ENCODE measurements at regions not wholly inside any gene's neighbourhood (a gene's known extent, or its start where the extent isn't known, plus 50 kb on each side); places are given as distances from the start of the nearest gene placed in this dataset.

DNA sequence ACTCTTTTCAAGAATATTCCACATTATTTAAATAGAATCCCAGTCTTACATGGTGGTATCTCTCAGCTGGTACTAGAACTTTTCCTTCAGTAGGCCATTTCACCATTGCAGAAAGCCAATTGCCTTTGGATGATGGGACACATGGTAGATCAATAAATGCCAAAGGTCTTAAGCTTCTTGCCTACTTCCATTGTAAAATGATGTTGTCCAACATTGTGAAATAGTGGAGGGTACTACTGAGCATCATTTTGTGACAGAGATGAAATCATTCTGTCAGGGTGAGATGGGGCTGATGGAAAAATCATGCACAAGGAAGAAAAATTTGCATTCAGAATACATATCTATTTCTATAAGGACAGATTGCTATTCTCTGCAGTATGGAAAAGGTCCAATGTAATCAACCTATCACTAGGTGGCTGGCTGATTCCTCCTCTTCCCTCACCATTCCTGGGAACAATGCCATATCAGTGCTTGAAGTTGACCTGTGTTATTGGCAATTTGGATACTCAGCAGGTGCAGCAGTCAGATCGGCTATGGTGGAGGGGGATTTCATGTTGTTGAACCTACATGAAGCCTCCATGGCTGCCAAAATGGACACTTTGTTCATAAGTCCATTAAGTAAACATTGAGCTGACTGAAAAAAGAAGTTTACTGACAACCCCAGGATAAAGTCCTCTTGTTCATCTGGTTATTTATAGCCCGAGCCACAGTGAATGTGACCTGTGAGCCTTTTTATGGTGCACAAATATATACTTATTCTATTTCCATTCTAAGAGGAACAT, 596.9 kb upstream of the ARPP21 start:
- no peaks in the 10 kb centered on the region for H3K27me3 Mint-ChIP-seq
- no peaks in the 10 kb centered on the region for H3K36me3 Mint-ChIP-seq
- no peak overlapping the region for H3K4me3 Mint-ChIP-seq
- no peak overlapping the region for H3K27ac Mint-ChIP-seq
- no peak for ATAC-seq
- H3K9me3 Mint-ChIP-seq, result no peaks in the 10 kb centered on the region
- no peaks in the 10 kb centered on the region for H3K4me1 Mint-ChIP-seq

DNA sequence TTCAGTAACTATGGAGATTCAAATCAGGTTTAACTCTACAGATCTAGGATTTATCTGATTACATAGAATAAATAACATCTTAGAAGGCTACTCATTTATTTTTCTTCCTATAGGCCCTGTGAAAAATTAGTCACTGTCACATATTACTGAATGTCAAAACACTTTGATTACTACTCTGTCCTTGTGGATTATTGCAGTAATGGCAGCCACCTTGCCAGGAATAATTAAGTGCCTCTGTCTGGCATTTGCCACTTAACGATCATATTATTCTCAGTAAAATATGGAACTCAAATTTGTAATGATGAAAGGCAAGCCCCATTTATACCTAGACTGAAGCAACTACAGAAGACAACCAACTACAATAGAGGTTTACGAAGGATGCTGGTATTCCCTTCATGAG, 596.3 kb upstream of the ARPP21 start:
- Mint-ChIP-seq H3K4me1 (no peaks in the 10 kb centered on the region), H3K9me3 (no peaks in the 10 kb centered on the region), H3K4me3 (no peak overlapping the region), H3K27me3 (no peaks in the 10 kb centered on the region), H3K27ac (no peak overlapping the region), H3K36me3 (no peaks in the 10 kb centered on the region)
- no peak for ATAC-seq

DNA sequence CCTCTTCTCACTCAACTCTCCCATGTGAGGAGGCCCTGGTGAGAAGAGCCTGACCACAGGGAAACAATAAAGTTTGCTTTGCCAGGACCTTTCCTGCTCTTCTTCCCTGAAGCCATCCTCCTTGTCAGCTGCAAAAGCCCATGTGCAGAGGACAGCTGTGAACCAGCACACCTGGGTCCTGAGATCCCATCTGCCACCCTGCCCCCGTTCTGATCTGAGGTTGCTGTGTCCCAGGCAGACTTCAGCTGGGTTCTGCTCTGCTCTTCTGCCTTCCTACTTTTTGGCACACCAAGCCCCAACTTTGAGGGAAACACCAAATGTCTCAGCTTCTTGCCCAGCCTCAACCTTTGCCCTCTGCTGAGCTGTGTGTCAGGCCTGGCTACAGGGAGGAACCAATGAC, 595.1 kb upstream of the ARPP21 start:
- Mint-ChIP-seq H3K27me3 (no peaks in the 10 kb centered on the region), H3K36me3 (no peaks in the 10 kb centered on the region), H3K9me3 (no peaks in the 10 kb centered on the region), H3K27ac (no peak overlapping the region), H3K4me1 (no peaks in the 10 kb centered on the region), H3K4me3 (no peak overlapping the region)
- ATAC-seq, result peak; percentile 41

DNA sequence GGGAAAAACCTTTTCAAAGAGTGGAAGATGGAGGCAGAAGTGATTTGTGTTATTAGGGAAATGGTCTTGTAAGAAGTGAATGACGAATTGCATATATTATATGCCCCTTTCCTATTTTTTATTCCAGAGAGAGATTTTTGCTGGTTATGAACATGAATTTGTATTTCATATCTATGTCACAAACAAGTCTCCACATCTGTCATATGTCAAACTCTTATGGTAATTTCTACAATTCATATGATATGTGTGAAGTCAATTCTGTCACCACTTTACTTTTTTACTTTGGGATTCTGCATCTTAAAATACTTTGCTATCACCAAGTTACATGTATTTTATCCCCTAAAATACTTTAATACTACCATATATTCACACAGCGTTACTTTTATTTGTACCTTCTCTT, 594.2 kb upstream of the ARPP21 start:
- Mint-ChIP-seq H3K27me3 (no peaks in the 10 kb centered on the region), H3K4me3 (no peak overlapping the region), H3K36me3 (no peaks in the 10 kb centered on the region), H3K4me1 (no peaks in the 10 kb centered on the region), H3K9me3 (no peaks in the 10 kb centered on the region), H3K27ac (no peak overlapping the region)
- ATAC-seq, result no peak

DNA sequence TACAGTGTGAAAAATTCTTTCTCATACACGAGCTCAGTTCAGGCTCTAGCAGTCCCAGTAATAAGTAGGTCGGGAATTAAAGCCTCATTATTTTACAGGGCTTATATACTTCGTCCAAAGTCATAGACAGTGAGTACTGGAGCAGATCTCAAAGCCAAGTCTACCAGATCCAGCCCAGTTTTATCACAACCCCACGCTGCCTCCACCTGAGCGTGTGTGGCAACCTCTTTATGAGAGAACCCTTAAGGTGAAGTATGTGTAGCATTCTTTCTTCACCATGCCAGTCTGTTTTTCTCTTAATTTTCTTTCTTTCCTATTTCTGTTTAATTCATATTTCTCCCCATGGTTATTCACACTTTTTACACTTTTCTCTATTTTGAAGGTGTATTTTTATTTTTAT, 574.6 kb upstream of the ARPP21 start:
- Mint-ChIP-seq H3K36me3 (no peaks in the 10 kb centered on the region), H3K9me3 (peaks cover 13% of the 10 kb centered on the region), H3K4me3 (no peak overlapping the region), H3K4me1 (no peaks in the 10 kb centered on the region), H3K27ac (no peak overlapping the region), H3K27me3 (no peaks in the 10 kb centered on the region)
- no peak for ATAC-seq

DNA sequence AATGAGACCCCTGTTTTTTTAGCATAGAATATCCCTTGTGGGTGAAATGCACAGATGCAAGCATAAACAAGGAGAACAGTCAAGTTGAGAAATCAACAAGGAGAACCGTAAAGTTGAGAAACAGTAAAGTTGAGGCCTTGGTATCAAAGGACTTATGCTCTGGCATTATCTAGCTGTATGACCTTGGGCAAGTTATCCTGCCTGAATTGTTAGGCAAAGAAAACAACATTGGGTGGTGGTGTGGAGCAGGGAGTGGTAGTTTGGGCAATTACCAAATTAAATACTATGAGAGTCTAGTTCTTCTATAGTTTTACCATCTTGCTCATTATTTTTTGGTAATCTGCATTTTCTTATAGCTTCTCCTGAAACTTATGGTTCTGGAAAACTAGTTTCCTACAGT, 573.4 kb upstream of the ARPP21 start:
- H3K36me3 Mint-ChIP-seq, result no peaks in the 10 kb centered on the region
- no peaks in the 10 kb centered on the region for H3K4me1 Mint-ChIP-seq
- H3K27me3 Mint-ChIP-seq, result no peaks in the 10 kb centered on the region
- H3K27ac Mint-ChIP-seq, result no peak overlapping the region
- H3K9me3 Mint-ChIP-seq, result peaks cover 13% of the 10 kb centered on the region
- H3K4me3 Mint-ChIP-seq, result no peak overlapping the region
- ATAC-seq, result no peak

DNA sequence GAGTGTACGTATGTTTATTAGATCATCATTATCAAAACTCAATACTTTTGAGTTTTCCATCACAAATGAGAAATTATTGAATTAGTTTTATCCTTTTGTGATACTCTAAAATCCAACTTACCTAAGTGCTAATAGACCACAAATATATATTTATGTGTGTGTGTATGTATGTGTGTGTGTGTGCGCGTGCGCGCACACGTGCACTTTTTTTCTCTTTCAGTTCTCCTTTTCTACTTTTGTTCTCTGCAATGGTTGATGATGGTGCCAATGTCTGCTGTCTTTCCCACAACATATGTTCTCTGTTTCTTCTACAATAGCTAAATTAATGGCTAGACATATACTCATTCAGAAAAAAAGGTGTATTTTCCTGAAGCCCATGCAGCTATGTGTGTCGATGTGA, 571.6 kb upstream of the ARPP21 start:
- no peaks in the 10 kb centered on the region for H3K27me3 Mint-ChIP-seq
- no peak for ATAC-seq
- peaks cover 13% of the 10 kb centered on the region for H3K9me3 Mint-ChIP-seq

DNA sequence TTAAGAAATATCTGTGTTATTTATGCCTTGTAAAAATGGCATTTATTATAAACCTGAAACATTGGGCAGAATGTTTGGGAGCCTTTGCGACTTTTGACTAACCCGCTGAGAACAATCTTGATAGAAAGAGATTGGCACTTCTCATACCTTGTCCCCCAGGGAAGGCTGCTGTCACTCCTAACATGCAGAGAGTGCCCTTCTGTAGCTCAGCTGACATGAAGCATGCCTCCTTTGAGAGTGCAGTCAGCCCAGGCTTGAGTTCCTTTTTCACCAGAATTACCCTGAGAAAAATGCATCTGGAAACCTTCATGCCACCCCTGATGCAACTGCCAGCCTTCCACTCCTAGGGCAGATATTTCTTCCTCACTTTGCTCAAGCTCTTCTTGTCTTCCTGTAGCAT, 569.2 kb upstream of the ARPP21 start:
- Mint-ChIP-seq H3K27me3 (no peaks in the 10 kb centered on the region), H3K4me3 (no peak overlapping the region), H3K9me3 (peaks cover 13% of the 10 kb centered on the region), H3K27ac (no peak overlapping the region), H3K36me3 (no peaks in the 10 kb centered on the region), H3K4me1 (no peaks in the 10 kb centered on the region)
- ATAC-seq, result no peak

More for the DNA sequence above, 571.6 kb upstream of the ARPP21 start:
- Mint-ChIP-seq H3K4me3 (no peak overlapping the region), H3K36me3 (no peaks in the 10 kb centered on the region), H3K4me1 (no peaks in the 10 kb centered on the region), H3K27ac (no peak overlapping the region)

DNA sequence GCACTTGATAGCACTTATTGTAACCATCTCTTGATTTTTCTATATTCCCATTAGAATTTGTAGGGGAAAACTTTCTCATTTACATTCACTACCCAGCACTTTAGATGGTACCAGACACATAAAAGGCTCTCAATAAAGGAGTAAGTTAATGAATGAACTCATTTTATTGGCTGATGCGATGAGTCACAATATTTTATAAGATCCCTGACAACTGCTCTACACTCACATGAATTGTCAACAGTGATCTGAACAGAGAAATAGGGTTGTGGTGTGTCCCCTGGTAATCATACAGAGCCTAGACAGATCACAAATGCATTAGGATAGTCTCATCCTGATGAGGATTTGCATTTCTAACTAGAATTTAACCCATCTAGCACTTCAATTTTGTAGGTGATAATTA, 567.6 kb upstream of the ARPP21 start:
- H3K36me3 Mint-ChIP-seq, result no peaks in the 10 kb centered on the region
- no peak overlapping the region for H3K27ac Mint-ChIP-seq
- no peak overlapping the region for H3K4me3 Mint-ChIP-seq
- no peaks in the 10 kb centered on the region for H3K4me1 Mint-ChIP-seq
- no peak for ATAC-seq
- H3K27me3 Mint-ChIP-seq, result no peaks in the 10 kb centered on the region
- peaks cover 10% of the 10 kb centered on the region for H3K9me3 Mint-ChIP-seq

DNA sequence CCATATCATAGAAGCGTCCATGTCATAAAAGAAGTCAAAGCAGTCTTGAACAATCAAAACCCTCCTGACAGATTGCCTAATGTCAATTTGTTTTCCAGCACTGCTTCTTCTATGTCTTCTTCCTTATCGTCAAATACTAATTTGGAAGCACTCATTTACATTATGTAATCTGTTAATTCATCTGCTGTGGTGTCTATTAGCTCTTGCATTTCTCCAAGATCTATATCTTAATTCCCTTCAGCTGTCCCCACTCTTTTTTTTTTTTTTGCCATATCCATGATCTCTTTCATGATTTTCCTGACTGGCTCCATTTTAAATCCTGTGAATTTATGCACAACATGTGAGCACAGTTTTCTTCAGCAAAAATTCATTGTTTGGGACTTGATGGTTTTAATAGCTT, 560.5 kb upstream of the ARPP21 start:
- Mint-ChIP-seq H3K9me3 (no peaks in the 10 kb centered on the region), H3K4me1 (no peaks in the 10 kb centered on the region), H3K27me3 (no peaks in the 10 kb centered on the region), H3K27ac (no peak overlapping the region), H3K36me3 (no peaks in the 10 kb centered on the region), H3K4me3 (no peak overlapping the region)
- ATAC-seq, result no peak

DNA sequence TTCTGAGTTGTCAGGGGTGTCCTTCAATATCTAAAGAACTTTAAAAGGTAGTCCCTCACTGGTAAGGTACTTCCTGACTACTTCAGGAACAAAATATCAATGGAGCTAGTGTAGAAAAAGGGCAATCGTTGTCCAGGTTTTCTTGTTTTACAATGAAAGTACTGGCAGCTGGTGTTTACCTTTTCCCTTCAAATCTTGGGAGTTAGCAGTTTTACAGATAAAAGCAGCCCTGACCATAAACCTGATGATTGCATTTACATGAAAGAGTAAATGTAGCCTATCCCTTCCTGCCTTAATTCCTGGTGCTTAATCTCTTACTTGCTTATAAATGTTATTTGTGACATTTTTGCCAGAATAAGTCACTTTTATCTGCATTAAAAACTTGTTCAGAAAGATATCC, 559.9 kb upstream of the ARPP21 start:
- H3K36me3 Mint-ChIP-seq, result no peaks in the 10 kb centered on the region
- no peaks in the 10 kb centered on the region for H3K9me3 Mint-ChIP-seq
- H3K27me3 Mint-ChIP-seq, result no peaks in the 10 kb centered on the region
- no peak for ATAC-seq
- no peaks in the 10 kb centered on the region for H3K4me1 Mint-ChIP-seq
- H3K4me3 Mint-ChIP-seq, result no peak overlapping the region
- no peak overlapping the region for H3K27ac Mint-ChIP-seq

DNA sequence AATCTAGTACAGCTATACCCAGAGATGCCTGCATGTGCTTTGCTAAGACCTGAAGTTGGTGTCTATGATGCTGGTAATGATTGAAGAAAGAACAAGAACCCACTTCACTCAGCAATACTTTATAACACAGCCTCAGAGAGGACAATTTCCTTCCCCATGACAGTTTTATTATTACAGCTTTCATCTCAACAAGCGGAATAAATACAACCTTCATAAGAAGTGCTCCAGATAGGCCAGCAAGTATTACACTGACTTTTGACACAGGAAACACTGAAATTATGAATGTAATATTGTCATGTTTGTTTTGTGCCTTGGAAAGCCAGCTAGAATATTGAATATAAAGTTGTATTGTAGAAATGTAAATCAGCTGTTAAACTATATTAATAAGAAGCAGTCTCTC, 557.4 kb upstream of the ARPP21 start:
- Mint-ChIP-seq H3K27me3 (no peaks in the 10 kb centered on the region), H3K27ac (no peak overlapping the region), H3K9me3 (no peaks in the 10 kb centered on the region), H3K36me3 (no peaks in the 10 kb centered on the region), H3K4me1 (no peaks in the 10 kb centered on the region), H3K4me3 (no peak overlapping the region)
- no peak for ATAC-seq

DNA sequence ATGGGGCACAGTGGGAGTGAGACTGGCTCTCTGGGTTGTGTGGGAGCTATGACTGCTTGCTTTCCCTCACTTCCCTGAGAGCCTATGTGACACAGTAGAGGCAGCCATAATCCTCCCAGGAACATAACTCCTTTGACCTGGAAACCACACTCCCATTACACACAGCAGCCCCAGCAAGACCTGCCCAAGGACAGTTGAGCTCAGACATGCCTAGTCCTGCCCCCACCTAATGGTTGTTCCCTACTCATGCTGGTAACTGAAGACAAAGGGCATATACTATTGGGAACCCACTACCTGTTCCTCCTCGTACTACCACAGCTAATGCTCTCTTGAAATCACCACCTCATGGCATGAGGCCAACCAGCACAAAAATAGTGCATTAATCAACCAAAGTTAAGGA, 550.4 kb upstream of the ARPP21 start:
- H3K27ac Mint-ChIP-seq, result no peak overlapping the region
- no peak for ATAC-seq
- no peaks in the 10 kb centered on the region for H3K36me3 Mint-ChIP-seq
- H3K27me3 Mint-ChIP-seq, result no peaks in the 10 kb centered on the region
- H3K9me3 Mint-ChIP-seq, result peaks cover 11% of the 10 kb centered on the region
- no peaks in the 10 kb centered on the region for H3K4me1 Mint-ChIP-seq
- H3K4me3 Mint-ChIP-seq, result no peak overlapping the region

DNA sequence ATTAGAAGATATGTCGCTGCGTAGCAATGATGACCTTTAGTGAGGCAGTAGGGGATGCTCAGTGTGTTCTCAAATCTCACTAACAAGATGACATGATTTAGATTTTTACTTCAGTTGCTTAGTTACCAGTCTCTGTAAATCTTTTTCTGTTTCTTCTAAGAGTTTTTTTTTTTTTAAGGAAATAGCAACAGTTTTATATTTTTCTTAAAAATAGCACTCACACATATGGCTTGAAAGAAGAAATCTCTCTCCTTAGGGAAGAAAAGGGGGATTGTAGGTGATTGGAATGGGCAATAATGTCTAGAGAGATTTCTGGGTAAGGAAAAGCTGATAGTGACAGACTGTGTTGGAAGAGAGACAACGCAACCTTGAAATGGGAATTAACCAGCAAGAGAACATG, 524.6 kb upstream of the ARPP21 start:
- H3K36me3 Mint-ChIP-seq, result no peaks in the 10 kb centered on the region
- H3K4me3 Mint-ChIP-seq, result no peak overlapping the region
- peaks cover 5% of the 10 kb centered on the region for H3K9me3 Mint-ChIP-seq
- no peak overlapping the region for H3K27ac Mint-ChIP-seq
- no peaks in the 10 kb centered on the region for H3K4me1 Mint-ChIP-seq
- no peaks in the 10 kb centered on the region for H3K27me3 Mint-ChIP-seq
- no peak for ATAC-seq

DNA sequence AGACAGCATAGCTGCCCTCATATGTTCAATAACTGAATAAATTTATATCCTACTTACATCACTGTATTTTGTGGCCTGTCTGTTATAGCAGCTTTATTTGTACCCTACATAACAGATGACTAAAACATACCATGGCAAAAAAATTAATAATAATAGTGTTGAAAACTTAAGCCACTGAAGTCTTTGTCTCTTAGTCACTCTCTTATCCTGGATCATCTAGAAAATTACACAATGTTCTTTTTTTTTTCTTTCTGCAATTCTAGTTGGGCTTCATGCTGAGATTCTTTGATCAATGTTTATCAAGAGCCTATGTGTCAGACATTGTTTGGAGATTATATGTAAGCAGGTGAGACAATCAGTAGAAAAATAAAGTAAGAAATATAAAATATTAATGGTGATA, 519.3 kb upstream of the ARPP21 start:
- no peak for ATAC-seq
- Mint-ChIP-seq H3K4me3 (no peak overlapping the region), H3K27ac (no peak overlapping the region), H3K9me3 (peaks cover 7% of the 10 kb centered on the region), H3K36me3 (no peaks in the 10 kb centered on the region), H3K27me3 (no peaks in the 10 kb centered on the region), H3K4me1 (no peaks in the 10 kb centered on the region)

DNA sequence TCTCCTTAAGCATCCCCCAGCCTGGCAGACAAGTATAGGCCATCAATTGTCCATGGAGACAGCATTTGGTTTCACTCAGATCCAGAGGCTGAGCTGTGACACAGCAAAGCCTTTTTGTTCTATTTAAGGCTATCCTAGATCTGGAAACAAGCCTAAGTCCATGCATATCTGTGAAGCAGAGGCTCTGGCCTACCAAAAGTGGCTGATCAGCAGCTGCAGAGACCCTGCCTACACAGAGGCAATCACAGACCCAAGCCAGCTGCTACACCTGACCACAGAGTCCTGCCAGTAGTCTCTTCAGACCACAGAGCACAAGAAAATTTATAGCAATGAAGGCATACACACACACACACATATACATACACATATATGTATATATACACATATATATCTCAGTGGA, 501.7 kb upstream of the ARPP21 start:
- H3K27ac Mint-ChIP-seq, result no peak overlapping the region
- ATAC-seq, result no peak
- no peaks in the 10 kb centered on the region for H3K27me3 Mint-ChIP-seq

DNA sequence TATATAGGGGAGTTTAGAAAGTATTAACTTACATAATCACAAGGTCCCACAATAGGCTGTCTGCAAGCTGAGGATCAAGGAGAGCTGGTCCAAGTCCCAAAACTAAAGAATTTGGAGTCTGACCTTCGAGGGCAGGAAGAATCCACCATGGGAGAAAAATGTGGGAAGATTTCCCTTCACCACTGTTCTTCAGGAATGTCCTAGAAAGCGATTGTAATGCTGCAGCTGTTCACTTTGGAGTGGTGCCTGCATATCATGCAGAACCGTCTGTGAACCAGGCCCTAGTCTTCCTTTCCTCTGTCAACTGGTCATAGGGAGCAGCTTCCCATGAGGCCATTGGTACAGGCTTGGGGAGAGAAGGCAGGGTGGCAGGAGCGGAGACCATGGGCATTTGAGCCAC, 497.9 kb upstream of the ARPP21 start:
- no peaks in the 10 kb centered on the region for H3K36me3 Mint-ChIP-seq
- ATAC-seq, result no peak

More for the DNA sequence above, 501.7 kb upstream of the ARPP21 start:
- Mint-ChIP-seq H3K36me3 (no peaks in the 10 kb centered on the region), H3K4me1 (no peaks in the 10 kb centered on the region), H3K9me3 (peaks cover 3% of the 10 kb centered on the region), H3K4me3 (no peak overlapping the region)

More for the DNA sequence above, 497.9 kb upstream of the ARPP21 start:
- Mint-ChIP-seq H3K4me1 (no peaks in the 10 kb centered on the region), H3K9me3 (peaks cover 8% of the 10 kb centered on the region), H3K4me3 (no peak overlapping the region), H3K27me3 (no peaks in the 10 kb centered on the region), H3K27ac (no peak overlapping the region)
